ENCODE measurements at regions not wholly inside any gene's neighbourhood (a gene's known extent, or its start where the extent isn't known, plus 50 kb on each side); places are given as distances from the start of the nearest gene placed in this dataset.
A peak's percentile ranks its signal among the peaks of the same experiment; 100 is the strongest.
"Not testable (repeated sequence)": the region's sequence is repeated elsewhere in the genome, so short reads cannot be mapped to it uniquely, and the experiment has no call there.

GRCh38 chr7:28330384-28331070 is 81.8 kb upstream of the CREB5 start:
- peak; percentile 20 for DNase-seq

GRCh38 chr7:28332046-28332445 is 80.3 kb upstream of the CREB5 start:
- no peak for DNase-seq

- not testable (repeated sequence) for DNase-seq
Observed at GRCh38 chr7:28333548-28333947, 78.8 kb upstream of the CREB5 start.

GRCh38 chr7:28336806-28337205 is 75.5 kb upstream of the CREB5 start:
- DNase-seq = no peak

- no peak for DNase-seq
Observed at GRCh38 chr7:28338041-28338440, 74.3 kb upstream of the CREB5 start.

GRCh38 chr7:28343462-28343861 is 68.9 kb upstream of the CREB5 start:
- no peak for DNase-seq

GRCh38 chr7:28346256-28346655 is 66.1 kb upstream of the CREB5 start:
- no peak for DNase-seq

GRCh38 chr7:28346676-28347363 is 65.5 kb upstream of the CREB5 start:
- DNase-seq = peak; percentile 30

- peak; percentile 81 for DNase-seq
Observed at GRCh38 chr7:28347475-28348318, 64.6 kb upstream of the CREB5 start.

- DNase-seq = no peak
Observed at GRCh38 chr7:28348636-28349035, 63.7 kb upstream of the CREB5 start.

- DNase-seq = peak; percentile 19
Observed at GRCh38 chr7:28349637-28350036, 62.7 kb upstream of the CREB5 start.

- no peak for DNase-seq
Observed at GRCh38 chr7:28350662-28351061, 61.7 kb upstream of the CREB5 start.

- no peak for DNase-seq
Observed at GRCh38 chr7:28351450-28351849, 60.9 kb upstream of the CREB5 start.

GRCh38 chr7:28354601-28355402 is 57.5 kb upstream of the CREB5 start:
- DNase-seq = peak; percentile 97

- no peak for DNase-seq
Observed at GRCh38 chr7:28355635-28356319, 56.5 kb upstream of the CREB5 start.

- DNase-seq = no peak
Observed at GRCh38 chr7:28356619-28357018, 55.7 kb upstream of the CREB5 start.

GRCh38 chr7:28358423-28358868 is 53.9 kb upstream of the CREB5 start:
- peak; percentile 99 for DNase-seq

- no peak for DNase-seq
Observed at GRCh38 chr7:28360739-28361138, 51.6 kb upstream of the CREB5 start.

GRCh38 chr7:28361551-28361950 is 50.8 kb upstream of the CREB5 start:
- no peak for DNase-seq

GRCh38 chr7:28362182-28362581 is 50.1 kb upstream of the CREB5 start:
- no peak for DNase-seq
